Smooth muscle cell (in vitro differentiated cells): ENCODE measurements at regions not wholly inside any gene's neighbourhood (a gene's known extent, or its start where the extent isn't known, plus 50 kb on each side); places are given as distances from the start of the nearest gene placed in this dataset.
"Not testable (repeated sequence)": the region's sequence is repeated elsewhere in the genome, so short reads cannot be mapped to it uniquely, and the experiment has no call there.

Experiments used
- DNase-seq: peaks from one replicate; lab custom pipeline; 2025; ENCODE audit not compliant: unreplicated experiment; lab: John Stamatoyannopoulos, UW
- H2AFZ ChIP-seq: fragments of 200-600 bp; sonication (generic); 2 replicates; pipeline ENCODE4 v1.6.0; 2016; ENCODE audit warnings: antibody characterized with exemption, low read depth, mild to moderate bottlenecking
- H3F3A ChIP-seq: fragments of 200-600 bp; sonication (generic); 2 replicates; pipeline ENCODE4 v1.6.0; 2017; ENCODE audit warnings: antibody characterized with exemption, low read depth
- H3K27ac ChIP-seq: fragments of 200-600 bp; sonication (generic); 2 replicates; pipeline ENCODE4 v1.5.1; 2016; ENCODE audit warnings: low read depth, mild to moderate bottlenecking
- H3K27me3 ChIP-seq: fragments of 200-600 bp; sonication (generic); 2 replicates; pipeline ENCODE4 v1.6.1; 2016; ENCODE audit warnings: low read depth, mild to moderate bottlenecking
- H3K36me3 ChIP-seq: fragments of 200-600 bp; sonication (generic); 2 replicates; pipeline ENCODE4 v1.5.1; 2016; ENCODE audit warnings: low read depth
- H3K4me1 ChIP-seq: fragments of 200-600 bp; sonication (generic); 2 replicates; pipeline ENCODE4 v1.5.1; 2016; ENCODE audit warnings: low read depth
- H3K4me2 ChIP-seq: fragments of 200-600 bp; sonication (generic); 2 replicates; pipeline ENCODE4 v1.6.0; 2016; ENCODE audit warnings: mild to moderate bottlenecking
- H3K4me3 ChIP-seq: fragments of 200-600 bp; sonication (generic); 2 replicates; pipeline ENCODE4 v1.5.1; 2016; ENCODE audit warnings: mild to moderate bottlenecking
- H3K79me2 ChIP-seq: fragments of 200-600 bp; sonication (generic); 2 replicates; pipeline ENCODE4 v1.6.0; 2016; ENCODE audit warnings: low read depth, mild to moderate bottlenecking
- H3K9ac ChIP-seq: fragments of 200-600 bp; sonication (generic); 2 replicates; pipeline ENCODE4 v1.6.0; 2016; ENCODE audit warnings: low read depth
- H3K9me3 ChIP-seq: fragments of 200-600 bp; sonication (generic); replicated peaks from 2 replicates; pipeline ENCODE4 v1.5.1; 2016; ENCODE audit warnings: low read depth
- H4K20me1 ChIP-seq: fragments of 200-600 bp; sonication (generic); 2 replicates; pipeline ENCODE4 v1.6.0; 2016; ENCODE audit warnings: low read depth
- CTCF ChIP-seq: fragments of 200-600 bp; sonication (generic); IDR thresholded peaks from 2 replicates; pipeline ENCODE4 v1.5.1; 2017; ENCODE audit warnings: borderline replicate concordance, mild to moderate bottlenecking, antibody characterized with exemption; ENCODE audit not compliant: insufficient read depth, poor library complexity, severe bottlenecking
- WGBS: methylation state at CpG from one replicate; pipeline ENCODE4 v1.1.7; 2016; ENCODE audit warnings: low lambda C conversion rate; 5-methylcytosine and 5-hydroxymethylcytosine counted together

GRCh38 chr2:391696-392095, 103.8 kb upstream of the ALKAL2 start:
- Histone ChIP-seq H3K27ac (no peak overlapping the region), H4K20me1 (no peaks in the 10 kb centered on the region), H3K4me3 (no peak overlapping the region), H3K27me3 (no peaks in the 10 kb centered on the region), H3F3A (no peaks in the 10 kb centered on the region), H3K9ac (no peak overlapping the region), H2AFZ (no peak overlapping the region), H3K4me1 (no peaks in the 10 kb centered on the region), H3K4me2 (no peak overlapping the region), H3K9me3 (no peaks in the 10 kb centered on the region), H3K36me3 (no peaks in the 10 kb centered on the region), H3K79me2 (no peaks in the 10 kb centered on the region)
- WGBS = 83% methylated on average over 6 of the region's 6 CpGs
- TF ChIP-seq CTCF = no peak
- DNase-seq = no peak

- Histone ChIP-seq H3K27ac (no peak overlapping the region), H3K79me2 (no peaks in the 10 kb centered on the region), H3K9me3 (no peaks in the 10 kb centered on the region), H3K9ac (no peak overlapping the region), H3K4me1 (no peaks in the 10 kb centered on the region), H3F3A (no peaks in the 10 kb centered on the region), H3K27me3 (no peaks in the 10 kb centered on the region), H3K36me3 (no peaks in the 10 kb centered on the region), H3K4me3 (no peak overlapping the region), H3K4me2 (no peak overlapping the region), H2AFZ (no peak overlapping the region), H4K20me1 (no peaks in the 10 kb centered on the region)
- TF ChIP-seq CTCF = no peak
- 91% methylated on average over 14 of the region's 14 CpGs for WGBS
- no peak for DNase-seq
These were observed 103.1 kb upstream of the ALKAL2 start for GRCh38 chr2:390959-391358.

- H3K79me2 ChIP-seq, H3K27me3 ChIP-seq, H3K4me2 ChIP-seq, H3K9me3 ChIP-seq, DNase-seq, H3K4me1 ChIP-seq, H3K9ac ChIP-seq, H2AFZ ChIP-seq, H3K27ac ChIP-seq, H3K4me3 ChIP-seq, H4K20me1 ChIP-seq, H3F3A ChIP-seq, H3K36me3 ChIP-seq: not testable (repeated sequence)
- WGBS = 96% methylated on average over 15 of the region's 15 CpGs
These were observed 102.1 kb upstream of the ALKAL2 start for GRCh38 chr2:389985-390384.

- H3K4me1 ChIP-seq, H3K9ac ChIP-seq, H3K4me2 ChIP-seq, H3K27ac ChIP-seq, H3K79me2 ChIP-seq, H3F3A ChIP-seq, H3K36me3 ChIP-seq, H4K20me1 ChIP-seq, H3K4me3 ChIP-seq, H3K27me3 ChIP-seq, DNase-seq, H2AFZ ChIP-seq, H3K9me3 ChIP-seq: not testable (repeated sequence)
- 98% methylated on average over 24 of the region's 24 CpGs for WGBS
These were observed 100.9 kb upstream of the ALKAL2 start for GRCh38 chr2:388752-389151.

- no peak for TF ChIP-seq CTCF
- Histone ChIP-seq H4K20me1 (no peaks in the 10 kb centered on the region), H3K79me2 (no peaks in the 10 kb centered on the region), H3K36me3 (no peaks in the 10 kb centered on the region), H3K27ac (no peak overlapping the region), H3F3A (no peaks in the 10 kb centered on the region), H3K9ac (no peak overlapping the region), H3K4me3 (no peak overlapping the region), H3K4me1 (no peaks in the 10 kb centered on the region), H3K9me3 (no peaks in the 10 kb centered on the region), H2AFZ (no peak overlapping the region), H3K27me3 (no peaks in the 10 kb centered on the region), H3K4me2 (no peak overlapping the region)
- DNase-seq = no peak
- 86% methylated on average over 18 of the region's 18 CpGs for WGBS
These were observed 100.1 kb upstream of the ALKAL2 start for GRCh38 chr2:387980-388421.
